GM19035 (cell line): ENCODE measurements at regions not wholly inside any gene's neighbourhood (a gene's known extent, or its start where the extent isn't known, plus 50 kb on each side); places are given as distances from the start of the nearest gene placed in this dataset.

Source experiments
- ATAC-seq: cut with Tn5 transposase; IDR thresholded peaks from one replicate; pipeline ENCODE4 v1.9.1; 2021; ENCODE audit not compliant: unreplicated experiment

DNA sequence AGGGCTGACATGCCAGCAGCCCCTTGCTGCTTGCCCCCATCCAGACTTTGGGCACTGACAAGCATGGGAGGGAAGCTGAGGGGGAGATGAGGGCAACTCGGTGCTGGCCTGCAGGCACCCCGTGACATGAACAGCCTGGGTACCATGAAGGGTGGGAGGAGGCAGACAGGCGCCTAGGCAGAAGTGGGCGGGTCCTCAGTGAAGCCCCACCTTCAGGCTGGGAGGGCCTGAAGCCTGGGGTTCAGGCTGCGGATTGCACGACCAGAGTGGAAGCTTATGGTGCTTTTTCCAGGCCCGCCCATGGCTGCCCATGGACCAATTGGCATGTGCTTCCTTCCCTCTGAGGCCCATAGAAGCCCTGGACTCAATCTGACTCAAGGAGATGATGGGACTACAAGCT, 354.1 kb downstream of the GRIA2 start:
- no peak for ATAC-seq

DNA sequence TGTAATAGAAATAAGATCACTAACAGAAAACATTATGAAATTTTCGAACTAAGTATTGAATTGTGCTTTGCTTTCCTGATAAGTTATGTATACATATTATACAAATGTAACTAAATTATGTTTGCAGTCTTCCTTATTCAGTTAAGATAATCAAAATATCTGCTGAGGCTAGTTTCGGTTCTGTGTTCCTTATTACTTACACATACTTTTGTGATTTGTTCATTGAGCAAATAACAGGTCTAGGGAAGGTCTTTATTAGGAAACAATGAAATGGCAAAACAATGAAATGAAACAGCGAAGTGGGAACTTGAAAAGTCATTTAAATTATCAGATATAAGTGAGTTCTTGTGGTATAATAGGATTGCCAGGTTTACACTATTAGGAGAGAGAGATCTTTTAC, 352.4 kb downstream of the GRIA2 start:
- ATAC-seq = no peak

DNA sequence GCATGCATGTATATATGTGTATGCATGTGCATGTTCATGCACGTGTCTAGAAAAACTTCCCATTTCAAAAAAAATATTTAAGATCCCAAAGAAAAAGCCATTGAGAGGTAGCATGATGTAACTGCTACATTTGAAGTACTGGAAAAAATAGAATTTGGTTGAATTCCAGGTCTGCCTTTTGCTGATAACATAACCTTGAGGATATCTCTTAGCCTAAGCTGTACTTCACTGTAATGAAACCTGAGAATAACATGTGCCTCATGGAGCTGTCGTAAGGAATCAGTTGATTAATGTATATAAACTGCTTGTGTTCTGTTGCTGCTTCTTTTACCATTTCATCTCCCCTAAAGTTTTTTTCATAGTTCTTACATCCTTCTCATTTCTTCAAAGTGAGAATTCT, 351.8 kb downstream of the GRIA2 start:
- no peak for ATAC-seq

DNA sequence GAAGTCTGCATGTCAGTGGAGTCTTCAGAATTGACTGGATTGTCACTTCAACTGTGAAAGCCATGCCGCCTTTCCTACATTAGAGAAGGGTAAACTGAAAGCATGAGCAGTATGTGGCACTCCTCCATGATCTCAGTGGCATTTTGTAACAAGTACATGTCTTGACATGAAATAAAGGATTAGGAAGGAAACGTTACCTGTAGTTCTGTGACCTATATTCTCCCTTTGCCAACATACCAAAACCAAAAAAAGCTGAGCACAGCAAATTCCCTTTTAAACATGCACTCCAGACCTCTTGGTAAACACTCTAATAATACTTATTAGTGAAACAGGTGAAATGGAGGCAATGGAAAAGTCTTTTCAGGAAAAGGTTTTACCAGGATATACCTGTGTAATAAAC, 344.2 kb downstream of the GRIA2 start:
- no peak for ATAC-seq

DNA sequence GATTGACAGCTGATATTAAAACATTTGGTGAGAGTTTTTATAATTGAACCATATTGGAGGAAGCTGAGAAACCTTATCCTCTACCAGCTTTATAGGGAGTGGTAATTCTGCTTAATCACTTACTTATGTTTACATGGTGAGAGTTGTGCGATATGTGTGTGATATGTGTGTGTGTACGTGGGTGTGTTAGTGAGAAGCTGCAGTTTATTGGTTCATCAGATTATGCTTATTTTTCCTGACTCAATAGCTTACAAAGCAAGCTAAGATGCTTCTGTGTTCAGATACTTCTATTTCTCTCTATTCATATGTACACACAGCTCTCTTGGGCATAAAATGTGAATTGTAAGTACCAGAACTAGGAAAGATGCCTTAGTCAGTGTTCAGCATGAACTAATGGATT, 343.7 kb downstream of the GRIA2 start:
- no peak for ATAC-seq

DNA sequence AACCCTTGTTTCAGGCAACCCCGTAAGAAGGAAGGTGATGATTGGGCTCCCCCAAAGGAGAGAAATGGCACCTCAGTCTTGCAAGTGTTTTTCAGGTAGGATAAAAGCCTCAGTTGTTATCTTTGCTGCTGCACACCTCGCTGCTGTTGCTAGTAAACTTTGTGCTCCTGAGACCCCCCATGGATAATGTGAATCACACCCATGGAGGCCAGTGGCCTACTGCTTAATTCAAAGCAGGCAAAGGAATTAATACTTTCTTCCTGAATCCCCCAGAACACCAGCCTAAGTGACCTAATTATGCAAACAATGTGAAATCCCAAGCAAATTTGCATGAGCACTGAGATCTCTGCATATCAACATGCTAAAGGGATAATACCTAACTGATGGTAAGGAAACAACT, 337.5 kb downstream of the GRIA2 start:
- no peak for ATAC-seq

DNA sequence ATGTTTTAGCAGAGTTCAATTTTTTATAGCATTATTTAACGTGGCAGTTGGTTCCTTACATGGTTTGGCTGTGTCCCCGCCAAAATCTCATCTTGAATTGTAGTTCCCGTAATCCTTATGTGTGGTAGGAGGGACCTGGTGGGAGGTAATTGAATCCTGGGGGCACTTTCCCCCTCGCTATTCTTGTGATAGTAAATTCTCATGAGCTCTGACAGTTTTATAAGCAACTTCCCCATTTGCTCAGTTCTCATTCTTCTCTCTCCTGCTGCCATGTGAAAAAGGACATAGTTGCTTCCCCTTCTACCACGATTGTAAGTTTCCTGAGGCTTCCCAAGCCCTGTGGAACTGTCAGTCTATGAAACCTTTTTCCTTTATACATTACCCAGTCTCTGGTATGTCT, 329.5 kb downstream of the GRIA2 start:
- ATAC-seq = no peak

DNA sequence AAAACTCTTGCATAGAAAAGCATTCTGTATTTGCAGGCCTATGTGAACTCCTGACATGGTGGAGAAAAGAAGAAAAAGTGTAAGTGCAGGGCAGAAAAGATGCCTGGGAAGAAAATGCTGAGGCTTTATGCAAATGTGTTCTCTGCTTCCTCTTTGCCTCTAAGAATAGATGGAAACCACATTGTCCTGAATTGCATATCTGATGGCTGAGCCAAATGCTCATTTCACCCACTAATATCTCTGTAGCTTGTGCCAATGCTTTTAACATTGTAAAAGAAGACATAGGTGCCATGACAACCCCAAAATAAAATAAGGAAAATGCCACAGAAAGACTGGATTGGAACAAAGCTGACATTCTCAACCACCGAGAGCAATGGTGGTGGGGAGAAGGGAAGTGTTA, 307.4 kb downstream of the GRIA2 start:
- no peak for ATAC-seq

DNA sequence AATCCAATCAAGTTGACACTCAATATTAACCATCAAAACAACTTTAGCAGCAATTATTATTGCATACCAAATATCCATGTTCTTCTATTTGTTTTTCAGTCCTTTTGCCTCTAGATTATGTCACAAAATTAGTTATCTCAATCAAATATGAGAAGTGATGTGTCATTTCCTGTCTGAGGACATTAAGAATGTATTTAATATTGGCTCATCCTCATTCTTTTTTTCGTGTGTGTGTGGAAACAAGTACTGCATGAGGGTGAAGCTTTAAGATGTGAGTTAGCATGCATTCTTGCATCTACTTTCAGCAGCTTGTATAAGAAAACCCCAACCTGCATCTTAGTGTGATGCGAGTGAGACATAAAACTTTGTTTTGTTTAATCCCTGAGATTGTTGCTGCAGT, 301.4 kb downstream of the GRIA2 start:
- ATAC-seq = no peak

DNA sequence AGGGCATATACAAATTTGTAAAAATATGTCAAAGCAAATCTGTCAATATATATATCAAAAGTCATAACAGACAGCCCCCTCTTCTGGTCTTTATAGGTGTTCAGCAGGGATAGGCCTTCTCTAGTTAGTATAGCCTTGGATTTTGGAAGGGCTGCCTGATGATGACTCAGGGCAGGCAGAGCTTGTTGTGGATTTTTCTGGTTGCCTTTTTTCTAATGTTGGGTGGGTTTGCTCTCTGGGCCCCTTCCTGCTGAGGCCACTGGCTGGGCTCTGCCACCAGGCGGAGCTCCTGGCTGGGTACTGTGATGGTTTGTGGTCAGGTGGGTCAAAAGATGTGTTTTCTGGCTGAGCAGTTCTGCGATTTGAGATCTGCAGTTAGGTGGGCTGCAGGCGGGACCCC, 294.2 kb downstream of the GRIA2 start:
- no peak for ATAC-seq

DNA sequence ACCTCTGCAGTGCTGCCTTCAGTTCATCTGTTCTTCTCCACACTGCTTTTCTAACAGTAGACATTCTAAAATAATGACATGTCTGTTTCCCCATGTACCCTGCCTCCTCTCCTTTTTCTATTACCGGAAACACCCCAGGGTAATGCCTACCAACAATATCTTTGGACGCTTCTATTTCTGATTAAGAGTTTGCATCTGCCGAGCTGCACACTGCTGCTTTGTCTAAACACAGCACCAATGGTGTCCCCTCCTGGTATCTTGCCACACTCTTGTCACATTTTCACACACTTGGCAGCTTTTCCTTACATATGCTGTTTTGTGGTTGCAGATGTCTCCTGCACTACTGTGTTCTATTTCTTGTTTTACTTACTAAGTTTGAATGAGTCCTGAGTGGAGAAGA, 288.8 kb downstream of the GRIA2 start:
- ATAC-seq = no peak

DNA sequence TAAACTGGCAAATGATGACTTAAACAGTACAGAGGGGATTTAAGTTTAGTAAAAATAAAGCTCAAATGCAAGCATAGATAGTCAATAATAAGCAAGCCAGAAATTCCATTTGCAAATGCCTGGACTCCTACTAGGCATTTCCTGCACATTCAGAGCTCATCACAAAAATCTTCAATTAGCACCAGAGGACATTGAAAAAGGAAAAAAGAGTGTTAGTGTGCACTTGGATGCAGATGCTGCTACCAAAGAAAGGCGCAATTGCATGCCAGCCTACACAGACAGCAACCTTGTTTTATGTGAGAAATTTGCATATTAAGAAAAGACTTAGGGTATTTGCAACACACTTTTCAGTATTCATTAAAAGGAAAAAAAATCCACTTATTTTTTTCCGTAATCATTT, 282.1 kb downstream of the GRIA2 start:
- no peak for ATAC-seq

DNA sequence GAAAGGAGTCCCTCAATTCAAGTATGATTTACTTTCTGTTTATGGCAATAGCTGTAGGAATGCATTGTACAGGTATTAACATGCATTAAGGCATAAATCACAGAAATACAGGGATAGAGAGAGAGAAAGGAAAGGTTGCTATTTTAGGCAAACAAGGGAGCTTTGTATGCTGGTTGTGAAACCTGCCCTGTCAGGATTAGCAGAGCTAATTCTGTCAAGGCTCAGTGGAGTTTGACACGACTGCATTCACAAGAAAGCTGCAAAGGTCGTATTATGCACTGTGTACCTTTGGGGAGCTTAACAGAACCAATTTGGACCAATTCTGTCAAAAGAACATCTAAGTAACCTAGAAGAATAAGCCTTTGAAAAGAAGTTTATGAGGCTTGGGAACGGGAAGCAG, 239.3 kb downstream of the GRIA2 start:
- no peak for ATAC-seq

DNA sequence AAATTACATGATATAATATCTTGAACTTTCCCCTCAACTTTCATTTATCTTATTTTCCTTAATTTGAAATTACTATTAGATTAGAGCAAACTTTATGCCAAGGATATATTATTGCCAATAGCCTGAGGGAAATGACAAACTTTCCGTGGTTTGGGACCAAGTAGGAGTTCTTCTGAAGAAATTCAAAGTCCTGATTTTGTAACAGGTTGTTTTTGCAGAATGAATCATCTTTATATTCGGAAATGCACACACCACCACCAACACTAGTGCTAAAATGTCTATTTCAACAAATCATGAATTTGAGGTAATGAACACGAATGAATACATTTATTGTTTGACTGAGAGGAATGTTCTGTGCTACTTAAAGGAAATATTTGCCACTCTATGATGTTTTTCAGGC, 226.7 kb downstream of the GRIA2 start:
- no peak for ATAC-seq

DNA sequence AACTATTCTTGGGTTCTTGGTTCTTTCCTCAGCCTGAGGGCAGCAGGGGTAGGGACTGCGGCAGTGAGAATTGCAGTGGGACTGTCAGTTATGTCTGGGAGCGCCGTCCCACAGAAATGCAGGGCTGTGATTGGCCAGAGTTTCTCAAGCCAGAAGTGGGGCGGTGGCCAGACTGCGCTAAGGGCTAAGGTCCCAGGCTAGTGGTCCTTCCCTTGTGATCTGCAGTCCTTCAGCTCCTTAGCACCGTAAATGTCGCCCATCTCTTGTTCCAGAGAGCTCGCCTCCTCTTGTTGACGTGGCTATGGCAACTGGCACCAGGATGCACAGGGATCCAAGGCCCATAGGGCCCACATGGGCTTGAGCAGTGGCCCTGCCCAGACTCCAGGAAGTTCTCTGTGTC, 223.5 kb downstream of the GRIA2 start:
- ATAC-seq = no peak

DNA sequence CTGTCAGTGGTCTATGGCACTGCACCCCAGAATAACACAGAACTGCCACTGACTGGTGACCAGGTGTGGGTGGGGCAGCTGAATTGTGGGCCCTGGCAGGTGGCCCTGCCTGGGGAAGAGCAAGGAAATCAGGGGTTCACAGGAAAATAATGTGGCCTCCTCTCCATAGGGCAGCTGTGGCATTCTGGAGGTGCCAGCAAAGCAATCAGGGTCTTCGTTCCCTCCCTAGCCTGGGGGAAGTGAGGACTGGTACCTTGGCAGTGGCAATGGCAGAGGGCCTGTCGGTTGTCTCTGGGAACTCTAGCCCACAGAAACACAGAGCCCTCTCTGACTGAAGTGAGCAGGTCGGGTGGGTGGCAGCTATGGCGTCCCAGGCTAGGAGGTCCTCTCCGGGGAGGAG, 223.0 kb downstream of the GRIA2 start:
- ATAC-seq = no peak

DNA sequence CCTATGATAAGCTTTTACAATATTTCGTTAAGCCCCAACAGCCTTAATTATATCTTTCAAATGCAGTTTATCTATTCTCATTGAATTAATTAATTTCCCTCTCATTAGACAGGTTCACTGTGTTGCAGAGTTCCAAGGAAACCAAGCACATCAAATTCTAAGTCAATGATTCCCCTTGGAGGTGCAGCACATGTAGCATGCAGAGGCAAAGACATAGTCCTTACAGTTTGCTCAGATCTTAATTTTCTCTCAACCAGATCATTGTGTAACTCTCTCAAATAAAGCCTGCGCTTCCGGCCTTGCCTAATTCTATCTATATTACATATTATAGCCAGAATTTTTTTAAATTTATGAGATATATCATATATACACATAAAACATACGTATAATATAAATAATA, 205.4 kb downstream of the GRIA2 start:
- no peak for ATAC-seq

DNA sequence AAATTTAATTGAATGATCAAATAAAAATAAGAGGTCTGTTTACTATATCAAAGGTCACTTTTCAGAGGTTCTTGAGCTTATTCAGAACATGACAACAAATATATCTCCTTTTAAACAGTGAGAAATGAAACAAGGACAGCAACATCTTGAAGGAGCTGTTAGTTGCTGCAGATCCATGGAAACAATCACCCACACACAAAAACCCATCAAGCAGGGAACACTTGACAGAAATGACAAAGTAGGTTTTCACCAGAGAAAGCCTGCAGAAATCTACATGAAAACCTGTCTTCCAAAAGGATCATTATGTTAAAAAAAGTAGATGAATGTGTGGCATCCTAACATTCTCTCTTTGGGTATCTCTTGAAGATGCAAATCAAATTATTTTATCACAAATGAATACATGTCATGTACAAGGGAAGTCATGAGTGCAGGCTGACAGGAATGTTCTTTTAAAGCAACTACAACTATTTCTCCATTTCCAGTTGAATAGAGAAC, 203.0 kb downstream of the GRIA2 start:
- no peak for ATAC-seq

DNA sequence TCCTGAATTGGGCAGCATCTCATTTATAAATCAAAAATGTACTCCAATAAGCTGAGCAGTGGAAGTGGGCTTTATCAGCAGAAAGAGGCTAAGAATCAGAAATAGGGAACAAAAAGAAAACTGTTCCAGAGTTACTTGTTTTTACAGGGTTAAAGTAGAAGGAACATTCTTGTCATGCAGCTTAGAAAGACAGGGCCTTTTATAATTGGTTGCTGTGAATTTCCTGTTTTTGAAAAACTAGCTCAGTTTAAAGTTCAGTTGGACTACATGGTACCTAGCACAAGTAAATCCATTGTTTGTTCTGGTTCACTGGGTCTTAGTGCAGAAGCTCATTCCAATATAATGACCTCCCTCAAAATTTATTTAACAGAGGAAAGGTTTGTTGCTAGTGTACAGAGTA, 200.8 kb downstream of the GRIA2 start:
- no peak for ATAC-seq
